Keratinocyte (primary cell): ENCODE measurements at regions not wholly inside any gene's neighbourhood (a gene's known extent, or its start where the extent isn't known, plus 50 kb on each side); places are given as distances from the start of the nearest gene placed in this dataset.

Experiments
- DNase-seq: peaks from one replicate; pipeline ENCODE4 v3.0.0-alpha.2; 2011; ENCODE audit warnings: low read depth, missing footprints, low spot score
- FAIRE-seq: peaks from 2 replicates; lab custom pipeline; 2011; peaks lifted over from hg19 to GRCh38; lab: Jason Lieb, UNC
- H2AFZ ChIP-seq: 2 replicates; pipeline ENCODE4 v1.6.0; 2012; ENCODE audit warnings: low read length, control low read depth, inconsistent platforms; ENCODE audit not compliant: control insufficient read depth
- H3K27ac ChIP-seq: 2 replicates; pipeline ENCODE4 v1.5.1; 2011; ENCODE audit warnings: low read length; ENCODE audit not compliant: control insufficient read depth, insufficient read depth
- H3K27me3 ChIP-seq: 3 replicates; pipeline ENCODE4 v1.6.0; 2011; ENCODE audit warnings: low read length; ENCODE audit not compliant: control insufficient read depth, insufficient read depth; ENCODE audit errors: extremely low read depth
- H3K36me3 ChIP-seq, 2 experiments: 2 replicates in 1 of 2; 3 replicates in 1 of 2; pipeline ENCODE4 v1.5.1; 2011; ENCODE audit warnings: low read length in 2 of 2, mild to moderate bottlenecking in 1 of 2; ENCODE audit not compliant: control insufficient read depth in 2 of 2, insufficient read depth in 2 of 2; ENCODE audit errors: extremely low read depth in 1 of 2
- H3K4me1 ChIP-seq: 3 replicates; pipeline ENCODE4 v1.5.1; 2011; ENCODE audit warnings: low read length; ENCODE audit not compliant: control insufficient read depth, insufficient read depth; ENCODE audit errors: extremely low read depth
- H3K4me2 ChIP-seq: 3 replicates; pipeline ENCODE4 v1.6.0; 2011; ENCODE audit warnings: low read depth, low read length; ENCODE audit not compliant: control insufficient read depth, insufficient read depth; ENCODE audit errors: extremely low read depth
- H3K4me3 ChIP-seq, 3 experiments: fragments of 200-600 bp in 1 of 3; sonication (generic) in 1 of 3; 2 replicates in 2 of 3; 3 replicates in 1 of 3; pipeline ENCODE4 v1.5.1; 2011 to 2016; ENCODE audit warnings: low read length in 3 of 3, mild to moderate bottlenecking in 3 of 3, control low read depth in 2 of 3, inconsistent platforms in 1 of 3, low read depth in 1 of 3, mixed read lengths in 1 of 3, mixed run types in 1 of 3, moderate library complexity in 1 of 3; ENCODE audit not compliant: control insufficient read depth in 2 of 3, insufficient read depth in 2 of 3; ENCODE audit errors: extremely low read depth in 1 of 3
- H3K79me2 ChIP-seq: 2 replicates; pipeline ENCODE4 v1.6.0; 2012; ENCODE audit warnings: low read length; ENCODE audit not compliant: control insufficient read depth, insufficient read depth
- H3K9ac ChIP-seq: 3 replicates; pipeline ENCODE4 v1.6.0; 2011; ENCODE audit warnings: low read length; ENCODE audit not compliant: control insufficient read depth, insufficient read depth; ENCODE audit errors: extremely low read depth
- H3K9me1 ChIP-seq: 3 replicates; pipeline ENCODE4 v1.6.0; 2011; ENCODE audit warnings: low read length; ENCODE audit not compliant: control insufficient read depth, insufficient read depth; ENCODE audit errors: extremely low read depth
- H3K9me3 ChIP-seq: 2 replicates; pipeline ENCODE4 v1.5.1; 2012; ENCODE audit warnings: low read depth, low read length; ENCODE audit not compliant: control insufficient read depth
- H4K20me1 ChIP-seq: 3 replicates; pipeline ENCODE4 v1.6.0; 2011; ENCODE audit warnings: low read length; ENCODE audit not compliant: control insufficient read depth, insufficient read depth; ENCODE audit errors: extremely low read depth
- EZH2 ChIP-seq: IDR thresholded peaks from one replicate; pipeline ENCODE4 v1.6.1; 2012; ENCODE audit warnings: inconsistent platforms, mild to moderate bottlenecking, low read length, moderate library complexity
- dilution Hi-C: fragments of 300-500 bp; cut with MboI; formaldehyde crosslinking; loops from one replicate; pipeline ENCODE4 v1.7.0; 2020; ENCODE audit warnings: low sequenced_read_pairs; ENCODE audit not compliant: extremely low pct_ligation_motif_present
- TF ChIP-seq, protein P1 (sequence below), 3 experiments: IDR thresholded peaks in 1 of 3; conservative IDR thresholded peaks in 1 of 3; optimal IDR thresholded peaks in 1 of 3; 2 replicates in 2 of 3; 3 replicates in 1 of 3; pipeline versions ENCODE3 to v1.5.1; 2011; ENCODE audit warnings: low read length in 3 of 3, mild to moderate bottlenecking in 3 of 3, moderate library complexity in 2 of 3, control low read depth in 1 of 3, inconsistent platforms in 1 of 3; ENCODE audit not compliant: insufficient read depth in 2 of 3; ENCODE audit errors: extremely low read depth in 1 of 3

DNA sequence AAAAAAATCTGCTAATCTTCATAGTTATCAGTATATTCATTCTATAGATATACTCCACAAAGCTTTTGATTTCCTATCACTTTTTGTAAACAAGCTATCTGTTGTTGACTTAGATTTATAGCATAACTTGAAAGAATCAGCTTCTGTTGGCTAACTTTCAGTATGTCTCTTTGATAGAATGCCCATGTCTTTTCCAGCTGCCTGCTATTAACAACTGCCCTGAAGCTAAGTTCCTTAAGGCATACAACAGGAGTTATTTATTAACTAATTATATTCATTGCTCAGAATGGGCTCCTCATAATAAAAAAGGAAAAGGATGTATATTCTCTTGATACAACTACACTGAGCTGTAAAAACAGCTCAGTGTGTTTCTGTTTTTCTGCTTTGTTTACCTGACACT is 293.9 kb downstream of the TUSC7 start:
- Histone ChIP-seq H3K4me2 (no peak overlapping the region), H3K27me3 (no peaks in the 10 kb centered on the region), H3K9me3 (no peaks in the 10 kb centered on the region), H3K4me1 (no peaks in the 10 kb centered on the region), H4K20me1 (no peaks in the 10 kb centered on the region), H3K79me2 (no peaks in the 10 kb centered on the region), H3K27ac (no peak overlapping the region), H3K9me1 (no peaks in the 10 kb centered on the region), H2AFZ (no peak overlapping the region), H3K4me3 (no peak overlapping the region), H3K36me3 (no peaks in the 10 kb centered on the region), H3K9ac (no peak overlapping the region)
- no peak for FAIRE-seq
- TF ChIP-seq EZH2: no peak
- TF ChIP-seq, protein P1, sequence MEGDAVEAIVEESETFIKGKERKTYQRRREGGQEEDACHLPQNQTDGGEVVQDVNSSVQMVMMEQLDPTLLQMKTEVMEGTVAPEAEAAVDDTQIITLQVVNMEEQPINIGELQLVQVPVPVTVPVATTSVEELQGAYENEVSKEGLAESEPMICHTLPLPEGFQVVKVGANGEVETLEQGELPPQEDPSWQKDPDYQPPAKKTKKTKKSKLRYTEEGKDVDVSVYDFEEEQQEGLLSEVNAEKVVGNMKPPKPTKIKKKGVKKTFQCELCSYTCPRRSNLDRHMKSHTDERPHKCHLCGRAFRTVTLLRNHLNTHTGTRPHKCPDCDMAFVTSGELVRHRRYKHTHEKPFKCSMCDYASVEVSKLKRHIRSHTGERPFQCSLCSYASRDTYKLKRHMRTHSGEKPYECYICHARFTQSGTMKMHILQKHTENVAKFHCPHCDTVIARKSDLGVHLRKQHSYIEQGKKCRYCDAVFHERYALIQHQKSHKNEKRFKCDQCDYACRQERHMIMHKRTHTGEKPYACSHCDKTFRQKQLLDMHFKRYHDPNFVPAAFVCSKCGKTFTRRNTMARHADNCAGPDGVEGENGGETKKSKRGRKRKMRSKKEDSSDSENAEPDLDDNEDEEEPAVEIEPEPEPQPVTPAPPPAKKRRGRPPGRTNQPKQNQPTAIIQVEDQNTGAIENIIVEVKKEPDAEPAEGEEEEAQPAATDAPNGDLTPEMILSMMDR (optimal IDR thresholded peaks at IDR 0.05 in 1 of 3, IDR thresholded peaks at IDR 0.05 in 1 of 3, conservative IDR thresholded peaks at IDR 0.05 in 1 of 3; ENCODE audit: extremely low read depth in 1 of 3, insufficient read depth in 2 of 3, low read length in 3 of 3): no peak
- no peak for DNase-seq
- dilution Hi-C loops: no loop called here

DNA sequence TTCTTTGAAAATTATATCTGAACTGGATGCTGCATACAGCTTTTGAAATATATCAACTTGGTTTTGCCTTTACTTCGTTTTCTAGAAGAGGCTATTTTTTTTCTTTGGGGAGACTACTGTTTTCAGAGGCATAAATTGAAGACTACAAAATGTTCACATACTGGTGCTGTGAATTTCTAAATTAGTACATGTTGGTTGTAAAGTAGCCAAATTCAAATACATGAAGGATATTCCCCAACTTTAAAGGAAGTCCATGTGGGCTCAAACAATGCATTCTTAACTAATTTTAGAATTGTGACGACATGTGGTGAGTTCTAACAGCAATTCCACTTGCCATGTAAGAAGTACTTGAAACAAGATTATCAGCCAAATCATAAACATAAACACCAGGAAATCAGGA is 295.7 kb downstream of the TUSC7 start:
- no peak overlapping the region for H3K4me2 ChIP-seq
- H3K4me3 ChIP-seq: no peak overlapping the region
- H3K27me3 ChIP-seq: no peaks in the 10 kb centered on the region
- H3K9me1 ChIP-seq: no peaks in the 10 kb centered on the region
- no peaks in the 10 kb centered on the region for H3K36me3 ChIP-seq
- no peaks in the 10 kb centered on the region for H3K9me3 ChIP-seq
- H3K27ac ChIP-seq: no peak overlapping the region
- H3K4me1 ChIP-seq: no peaks in the 10 kb centered on the region
- dilution Hi-C loops: no loop called here
- no peaks in the 10 kb centered on the region for H4K20me1 ChIP-seq
- H3K79me2 ChIP-seq: no peaks in the 10 kb centered on the region
- no peak for DNase-seq
- no peak for FAIRE-seq
- no peak overlapping the region for H2AFZ ChIP-seq
- TF ChIP-seq, protein P1 (optimal IDR thresholded peaks at IDR 0.05 in 1 of 3, IDR thresholded peaks at IDR 0.05 in 1 of 3, conservative IDR thresholded peaks at IDR 0.05 in 1 of 3; ENCODE audit: extremely low read depth in 1 of 3, insufficient read depth in 2 of 3, low read length in 3 of 3): no peak
- no peak for TF ChIP-seq EZH2
- H3K9ac ChIP-seq: no peak overlapping the region
